ENCODE measurements at regions not wholly inside any gene's neighbourhood (a gene's known extent, or its start where the extent isn't known, plus 50 kb on each side); places are given as distances from the start of the nearest gene placed in this dataset.

DNA sequence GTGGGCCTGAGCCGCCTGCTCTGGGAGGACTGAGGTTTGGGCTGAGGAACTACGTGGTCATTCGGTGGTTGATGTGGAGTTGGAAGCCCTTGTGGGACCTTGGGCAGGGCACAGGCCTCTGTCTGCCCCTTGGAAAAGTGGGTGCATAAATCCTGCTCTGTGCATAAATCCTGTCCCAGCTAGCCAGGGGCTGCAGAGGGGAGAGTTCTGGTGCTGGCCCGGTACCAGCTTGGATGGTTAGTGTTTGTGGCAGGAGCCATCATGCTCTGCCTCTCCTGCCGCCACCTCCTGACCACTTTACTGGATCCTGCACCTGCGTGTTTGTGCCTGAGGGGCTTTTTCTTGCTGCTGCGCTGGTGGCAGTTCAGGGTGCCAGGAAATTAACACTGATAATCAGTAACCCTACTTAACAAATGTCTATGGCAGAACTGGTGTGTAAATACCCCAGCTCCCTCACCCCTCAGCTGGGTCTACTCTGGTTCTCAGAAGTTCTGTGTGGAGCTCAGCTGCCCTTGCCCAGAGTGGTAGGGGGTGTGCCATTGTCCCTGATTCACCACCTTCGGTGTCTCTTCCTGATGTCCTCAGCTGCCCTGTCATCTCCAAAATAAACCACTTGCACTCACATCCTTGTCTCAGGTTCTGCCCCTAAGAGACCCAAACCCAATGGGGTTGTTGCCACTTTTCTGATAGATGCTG lies 156.8 kb downstream of the GLI2 start:
- Histone ChIP-seq H3K4me1 (ENCODE audit: control extremely low read depth in 1 of 4, control insufficient read depth in 4 of 4, insufficient read depth in 4 of 4, low read length in 3 of 4) (no peaks in the 10 kb centered on the region), H3K4me3 (ENCODE audit: control insufficient read depth in 1 of 7, extremely low read depth in 1 of 7, insufficient read depth in 4 of 7, low read depth in 2 of 7, low read length in 6 of 7) (no peak overlapping the region), H3K9me3 (ENCODE audit: control extremely low read depth in 1 of 5, control insufficient read depth in 4 of 5, insufficient read depth in 2 of 5, low read depth in 1 of 5, low read length in 4 of 5) (no peaks in the 10 kb centered on the region), H3K27me3 (replicated peaks in 2 of 5; ENCODE audit: control insufficient read depth in 4 of 5, insufficient read depth in 5 of 5, low read length in 4 of 5) (no peaks in the 10 kb centered on the region), H3K36me3 (ENCODE audit: control insufficient read depth in 4 of 4, insufficient read depth in 4 of 4, low read length in 3 of 4) (no peaks in the 10 kb centered on the region), H3K27ac (ENCODE audit: insufficient read depth in 1 of 2, low read depth in 1 of 2, low read length in 2 of 2, poor library complexity in 1 of 2, severe bottlenecking in 2 of 2) (no peak overlapping the region)
- DNase-seq, result no peak
- POLR2A ChIA-PET, result no interaction called here
- WGBS (ENCODE audit: insufficient coverage), result 96% methylated on average over 7 of the region's 8 CpGs
- CTCF ChIA-PET, result no interaction called here

DNA sequence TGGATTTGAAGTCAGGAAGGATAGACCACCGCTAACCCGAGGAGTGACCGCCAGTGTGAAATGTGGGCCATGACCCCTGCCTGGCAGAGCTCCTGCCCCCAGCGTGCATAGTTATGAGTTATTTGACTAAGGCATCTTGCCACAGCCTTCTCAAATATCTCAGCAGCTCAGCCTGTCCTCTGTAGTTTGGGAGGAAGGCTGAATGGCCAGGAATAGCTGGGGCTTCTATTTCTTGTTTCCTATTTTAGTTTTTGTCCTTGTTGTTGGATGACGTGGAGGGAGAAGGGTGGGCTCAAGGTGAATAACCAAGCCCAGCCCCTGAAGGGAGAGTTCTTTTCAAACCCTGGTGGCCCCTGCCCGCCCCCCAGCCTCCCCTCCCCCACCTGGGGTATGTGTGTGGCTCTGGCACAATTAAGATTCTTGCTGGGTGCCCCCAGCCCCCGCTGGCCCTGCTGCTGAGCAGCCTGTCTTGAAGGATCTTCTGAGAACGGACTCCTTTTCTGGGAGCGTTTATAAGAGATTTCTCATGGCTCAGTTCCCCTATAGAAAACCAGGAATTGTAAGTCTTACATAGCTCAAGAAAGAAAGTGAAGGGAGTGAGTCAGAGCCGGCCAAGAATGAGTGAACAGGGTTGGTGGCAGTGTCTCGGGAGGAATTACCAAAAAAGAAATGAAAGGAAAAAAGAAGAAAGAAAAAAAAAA lies 157.4 kb downstream of the GLI2 start:
- Histone ChIP-seq H3K4me1 (ENCODE audit: control extremely low read depth in 1 of 4, control insufficient read depth in 4 of 4, insufficient read depth in 4 of 4, low read length in 3 of 4) (no peaks in the 10 kb centered on the region), H3K27me3 (replicated peaks in 2 of 5; ENCODE audit: control insufficient read depth in 4 of 5, insufficient read depth in 5 of 5, low read length in 4 of 5) (no peaks in the 10 kb centered on the region), H3K4me3 (ENCODE audit: control insufficient read depth in 1 of 7, extremely low read depth in 1 of 7, insufficient read depth in 4 of 7, low read depth in 2 of 7, low read length in 6 of 7) (no peak overlapping the region), H3K9me3 (ENCODE audit: control extremely low read depth in 1 of 5, control insufficient read depth in 4 of 5, insufficient read depth in 2 of 5, low read depth in 1 of 5, low read length in 4 of 5) (no peaks in the 10 kb centered on the region), H3K36me3 (ENCODE audit: control insufficient read depth in 4 of 4, insufficient read depth in 4 of 4, low read length in 3 of 4) (no peaks in the 10 kb centered on the region), H3K27ac (ENCODE audit: insufficient read depth in 1 of 2, low read depth in 1 of 2, low read length in 2 of 2, poor library complexity in 1 of 2, severe bottlenecking in 2 of 2) (no peak overlapping the region)
- DNase-seq, result no peak
- ChIA-PET CTCF (no interaction called here), POLR2A (no interaction called here)
- 96% methylated on average over 6 of the region's 11 CpGs for WGBS (ENCODE audit: insufficient coverage)

DNA sequence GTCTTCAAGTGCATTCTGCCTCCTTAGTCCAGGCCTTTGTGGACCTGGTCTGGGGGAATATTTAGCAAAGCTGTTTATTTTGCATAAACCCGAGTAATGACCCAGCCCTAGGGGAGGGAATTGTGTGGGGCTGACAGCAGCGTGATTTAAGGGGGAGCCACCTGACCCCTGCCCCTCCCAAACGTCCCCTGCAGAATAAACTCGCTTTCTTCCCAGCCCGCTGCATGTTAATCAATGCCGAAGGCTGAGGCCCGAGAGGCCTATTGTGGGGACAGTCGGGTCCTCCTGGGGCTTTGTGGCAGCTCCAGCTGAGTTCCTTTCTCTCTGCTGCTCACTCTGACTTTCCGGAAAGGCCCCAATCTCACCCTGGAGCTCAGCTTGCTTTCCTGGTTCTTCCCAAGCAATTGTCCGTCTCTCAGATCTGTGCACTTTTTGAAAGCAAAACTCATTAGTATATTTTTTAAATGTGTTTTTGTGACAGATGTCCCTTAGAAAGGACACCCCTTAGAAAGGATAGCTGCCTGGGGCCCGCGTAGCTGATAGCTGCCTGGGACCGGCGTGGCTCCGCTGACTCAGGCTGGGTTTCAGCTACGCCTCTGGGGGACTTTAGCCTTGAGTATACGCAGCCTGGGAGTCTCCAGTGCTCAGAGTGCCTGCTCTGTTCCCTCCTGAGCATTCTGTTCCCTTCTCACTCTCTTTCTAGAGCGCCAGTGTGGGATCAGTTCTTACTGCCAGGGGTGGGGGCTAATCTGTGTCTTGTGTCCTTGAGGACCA lies 158.3 kb downstream of the GLI2 start:
- Histone ChIP-seq H3K36me3 (ENCODE audit: control insufficient read depth in 4 of 4, insufficient read depth in 4 of 4, low read length in 3 of 4) (no peaks in the 10 kb centered on the region), H3K27me3 (replicated peaks in 2 of 5; ENCODE audit: control insufficient read depth in 4 of 5, insufficient read depth in 5 of 5, low read length in 4 of 5) (no peaks in the 10 kb centered on the region), H3K9me3 (ENCODE audit: control extremely low read depth in 1 of 5, control insufficient read depth in 4 of 5, insufficient read depth in 2 of 5, low read depth in 1 of 5, low read length in 4 of 5) (no peaks in the 10 kb centered on the region), H3K4me1 (ENCODE audit: control extremely low read depth in 1 of 4, control insufficient read depth in 4 of 4, insufficient read depth in 4 of 4, low read length in 3 of 4) (no peaks in the 10 kb centered on the region), H3K4me3 (ENCODE audit: control insufficient read depth in 1 of 7, extremely low read depth in 1 of 7, insufficient read depth in 4 of 7, low read depth in 2 of 7, low read length in 6 of 7) (no peak overlapping the region), H3K27ac (ENCODE audit: insufficient read depth in 1 of 2, low read depth in 1 of 2, low read length in 2 of 2, poor library complexity in 1 of 2, severe bottlenecking in 2 of 2) (no peak overlapping the region)
- WGBS (ENCODE audit: insufficient coverage), result 98% methylated on average over 15 of the region's 18 CpGs
- no peak for DNase-seq
- ChIA-PET CTCF (no interaction called here), POLR2A (no interaction called here)

DNA sequence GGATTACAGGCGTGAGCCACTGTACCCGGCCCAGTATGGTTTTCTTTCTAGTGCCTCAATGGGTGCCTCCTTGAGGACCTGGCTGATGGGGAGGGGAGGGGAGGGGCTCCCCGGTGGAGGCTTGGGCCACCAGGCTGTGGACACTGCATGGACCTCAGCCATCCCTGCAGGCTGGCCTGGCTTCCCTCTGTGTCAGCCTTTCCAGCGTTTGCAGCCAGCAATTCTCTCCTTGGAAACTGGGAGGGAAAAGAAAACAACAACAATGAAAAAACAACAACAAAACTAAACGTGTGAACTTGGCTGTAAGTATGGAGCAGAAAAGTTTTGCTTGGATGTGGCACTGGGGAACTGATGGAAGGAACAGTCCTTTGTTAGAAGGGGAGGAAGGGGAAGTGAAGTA lies 159.3 kb downstream of the GLI2 start:
- H3K4me1 ChIP-seq (ENCODE audit: control extremely low read depth in 1 of 4, control insufficient read depth in 4 of 4, insufficient read depth in 4 of 4, low read length in 3 of 4), result peaks cover 0 to 8% (median 0%) of the 10 kb centered on the region in 4 experiments
- ChIA-PET CTCF (no interaction called here), POLR2A (no interaction called here)
- H3K9me3 ChIP-seq (ENCODE audit: control extremely low read depth in 1 of 5, control insufficient read depth in 4 of 5, insufficient read depth in 2 of 5, low read depth in 1 of 5, low read length in 4 of 5), result no peaks in the 10 kb centered on the region
- no peak overlapping the region for H3K27ac ChIP-seq (ENCODE audit: insufficient read depth in 1 of 2, low read depth in 1 of 2, low read length in 2 of 2, poor library complexity in 1 of 2, severe bottlenecking in 2 of 2)
- WGBS (ENCODE audit: insufficient coverage), result 100% methylated on average over 2 of the region's 5 CpGs
- H3K36me3 ChIP-seq (ENCODE audit: control insufficient read depth in 4 of 4, insufficient read depth in 4 of 4, low read length in 3 of 4), result no peaks in the 10 kb centered on the region
- no peak for DNase-seq
- peaks cover 0 to 1% (median 0%) of the 10 kb centered on the region in 5 experiments for H3K27me3 ChIP-seq (replicated peaks in 2 of 5; ENCODE audit: control insufficient read depth in 4 of 5, insufficient read depth in 5 of 5, low read length in 4 of 5)
- no peak overlapping the region for H3K4me3 ChIP-seq (ENCODE audit: control insufficient read depth in 1 of 7, extremely low read depth in 1 of 7, insufficient read depth in 4 of 7, low read depth in 2 of 7, low read length in 6 of 7)

DNA sequence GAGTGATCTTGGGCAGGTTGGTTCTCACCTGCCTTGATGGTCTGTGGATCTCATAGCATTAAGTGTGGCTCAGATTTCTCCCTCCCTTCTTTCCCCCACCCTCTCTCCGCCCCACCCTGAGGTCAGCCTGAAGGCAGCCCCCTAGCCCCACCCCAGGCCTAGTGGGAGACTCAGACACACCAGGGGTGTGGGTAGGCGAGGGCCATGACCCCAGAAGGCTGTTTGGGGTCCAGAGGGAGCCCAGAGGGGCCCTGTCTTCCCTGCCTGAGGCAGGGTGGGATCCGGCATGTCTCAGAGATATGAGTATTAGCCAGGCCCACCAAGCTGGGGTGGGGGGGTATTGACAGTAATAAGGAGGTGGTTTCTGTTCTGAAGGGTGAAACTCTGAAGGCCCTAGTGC lies 160.5 kb downstream of the GLI2 start:
- Histone ChIP-seq H3K9me3 (ENCODE audit: control extremely low read depth in 1 of 5, control insufficient read depth in 4 of 5, insufficient read depth in 2 of 5, low read depth in 1 of 5, low read length in 4 of 5) (no peaks in the 10 kb centered on the region), H3K4me1 (ENCODE audit: control extremely low read depth in 1 of 4, control insufficient read depth in 4 of 4, insufficient read depth in 4 of 4, low read length in 3 of 4) (peaks cover 0 to 8% (median 0%) of the 10 kb centered on the region in 4 experiments), H3K36me3 (ENCODE audit: control insufficient read depth in 4 of 4, insufficient read depth in 4 of 4, low read length in 3 of 4) (no peaks in the 10 kb centered on the region), H3K27ac (ENCODE audit: insufficient read depth in 1 of 2, low read depth in 1 of 2, low read length in 2 of 2, poor library complexity in 1 of 2, severe bottlenecking in 2 of 2) (no peak overlapping the region), H3K27me3 (replicated peaks in 2 of 5; ENCODE audit: control insufficient read depth in 4 of 5, insufficient read depth in 5 of 5, low read length in 4 of 5) (peaks cover 0 to 4% (median 0%) of the 10 kb centered on the region in 5 experiments), H3K4me3 (ENCODE audit: control insufficient read depth in 1 of 7, extremely low read depth in 1 of 7, insufficient read depth in 4 of 7, low read depth in 2 of 7, low read length in 6 of 7) (no peak overlapping the region)
- CTCF ChIA-PET, result no interaction called here
- no peak for DNase-seq
- POLR2A ChIA-PET, result no interaction called here
- 100% methylated on average over 2 of the region's 3 CpGs for WGBS (ENCODE audit: insufficient coverage)

GRCh38 chr2:120896901-120897300 lies 161.2 kb downstream of the GLI2 start:
- Histone ChIP-seq H3K4me1 (ENCODE audit: control extremely low read depth in 1 of 4, control insufficient read depth in 4 of 4, insufficient read depth in 4 of 4, low read length in 3 of 4) (peaks cover 0 to 8% (median 0%) of the 10 kb centered on the region in 4 experiments), H3K27me3 (replicated peaks in 2 of 5; ENCODE audit: control insufficient read depth in 4 of 5, insufficient read depth in 5 of 5, low read length in 4 of 5) (peaks cover 0 to 4% (median 0%) of the 10 kb centered on the region in 5 experiments), H3K4me3 (ENCODE audit: control insufficient read depth in 1 of 7, extremely low read depth in 1 of 7, insufficient read depth in 4 of 7, low read depth in 2 of 7, low read length in 6 of 7) (no peak overlapping the region), H3K27ac (ENCODE audit: insufficient read depth in 1 of 2, low read depth in 1 of 2, low read length in 2 of 2, poor library complexity in 1 of 2, severe bottlenecking in 2 of 2) (no peak overlapping the region), H3K9me3 (ENCODE audit: control extremely low read depth in 1 of 5, control insufficient read depth in 4 of 5, insufficient read depth in 2 of 5, low read depth in 1 of 5, low read length in 4 of 5) (no peaks in the 10 kb centered on the region), H3K36me3 (ENCODE audit: control insufficient read depth in 4 of 4, insufficient read depth in 4 of 4, low read length in 3 of 4) (no peaks in the 10 kb centered on the region)
- DNase-seq, result no peak
- ChIA-PET POLR2A (no interaction called here), CTCF (no interaction called here)
- WGBS (ENCODE audit: insufficient coverage), result 96% methylated on average over 8 of the region's 9 CpGs

DNA sequence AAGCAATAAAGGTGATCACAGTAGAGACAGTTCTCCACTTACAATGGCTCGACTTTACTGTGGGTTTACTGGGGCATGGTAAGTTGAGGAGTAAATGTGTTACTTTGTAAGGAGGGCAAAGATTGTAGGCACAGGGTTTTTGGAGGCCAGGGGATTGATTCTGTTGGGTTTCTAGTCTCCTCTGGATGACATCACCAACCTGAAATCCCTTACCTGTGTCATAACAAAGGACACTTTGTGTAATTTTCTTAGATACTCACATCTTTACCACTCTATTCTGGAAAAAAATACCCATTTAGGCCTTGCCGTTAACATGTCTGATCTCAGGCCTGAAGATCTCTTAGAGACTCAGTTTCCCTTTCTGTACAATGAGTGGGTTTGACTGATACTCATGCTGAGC lies 161.7 kb downstream of the GLI2 start:
- Histone ChIP-seq H3K9me3 (ENCODE audit: control extremely low read depth in 1 of 5, control insufficient read depth in 4 of 5, insufficient read depth in 2 of 5, low read depth in 1 of 5, low read length in 4 of 5) (no peaks in the 10 kb centered on the region), H3K27me3 (replicated peaks in 2 of 5; ENCODE audit: control insufficient read depth in 4 of 5, insufficient read depth in 5 of 5, low read length in 4 of 5) (peaks cover 0 to 4% (median 2%) of the 10 kb centered on the region in 5 experiments), H3K4me3 (ENCODE audit: control insufficient read depth in 1 of 7, extremely low read depth in 1 of 7, insufficient read depth in 4 of 7, low read depth in 2 of 7, low read length in 6 of 7) (no peak overlapping the region), H3K27ac (ENCODE audit: insufficient read depth in 1 of 2, low read depth in 1 of 2, low read length in 2 of 2, poor library complexity in 1 of 2, severe bottlenecking in 2 of 2) (no peak overlapping the region), H3K36me3 (ENCODE audit: control insufficient read depth in 4 of 4, insufficient read depth in 4 of 4, low read length in 3 of 4) (no peaks in the 10 kb centered on the region), H3K4me1 (ENCODE audit: control extremely low read depth in 1 of 4, control insufficient read depth in 4 of 4, insufficient read depth in 4 of 4, low read length in 3 of 4) (peaks cover 0 to 8% (median 0%) of the 10 kb centered on the region in 4 experiments)
- 100% methylated on average over 1 of the region's 2 CpGs for WGBS (ENCODE audit: insufficient coverage)
- ChIA-PET POLR2A (no interaction called here), CTCF (no interaction called here)
- DNase-seq, result no peak
